ENCODE measurements at regions not wholly inside any gene's neighbourhood (a gene's known extent, or its start where the extent isn't known, plus 50 kb on each side); places are given as distances from the start of the nearest gene placed in this dataset.

DNA sequence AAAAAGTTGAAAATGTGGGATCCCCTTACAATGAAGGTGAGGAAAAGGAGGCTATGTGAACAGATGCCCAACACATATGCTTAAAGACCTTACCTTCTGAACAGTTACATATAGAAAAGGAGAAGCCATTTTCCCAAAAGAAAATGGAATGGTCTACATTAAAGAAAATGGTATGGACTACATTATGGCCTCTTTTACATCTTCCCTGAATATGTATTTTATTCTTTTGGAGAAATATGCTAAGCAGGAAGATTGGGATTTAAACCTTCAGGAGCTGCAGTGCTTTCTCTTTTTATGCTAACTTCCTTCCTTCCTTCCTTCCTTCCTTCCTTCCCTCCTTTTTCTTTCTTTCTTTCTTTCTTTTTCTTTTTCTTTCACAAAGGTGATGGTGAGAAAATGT, 155.4 kb downstream of the SEC23IP start:
- ChIA-PET POLR2A (no interaction called here), CTCF (no interaction called here)
- Histone ChIP-seq H3K4me3 (ENCODE audit: low read depth in 2 of 2, low read length in 2 of 2) (no peak overlapping the region), H3K9me3 (ENCODE audit: control insufficient read depth, insufficient read depth, low read depth, low read length) (no peaks in the 10 kb centered on the region), H3K36me3 (ENCODE audit: control insufficient read depth, insufficient read depth, low read length) (no peaks in the 10 kb centered on the region), H3K27ac (ENCODE audit: low read length) (no peak overlapping the region), H3K4me1 (ENCODE audit: control insufficient read depth, insufficient read depth, low read length) (no peaks in the 10 kb centered on the region), H3K27me3 (ENCODE audit: control insufficient read depth, insufficient read depth, low read length) (no peaks in the 10 kb centered on the region)
- TF ChIP-seq, protein P1, sequence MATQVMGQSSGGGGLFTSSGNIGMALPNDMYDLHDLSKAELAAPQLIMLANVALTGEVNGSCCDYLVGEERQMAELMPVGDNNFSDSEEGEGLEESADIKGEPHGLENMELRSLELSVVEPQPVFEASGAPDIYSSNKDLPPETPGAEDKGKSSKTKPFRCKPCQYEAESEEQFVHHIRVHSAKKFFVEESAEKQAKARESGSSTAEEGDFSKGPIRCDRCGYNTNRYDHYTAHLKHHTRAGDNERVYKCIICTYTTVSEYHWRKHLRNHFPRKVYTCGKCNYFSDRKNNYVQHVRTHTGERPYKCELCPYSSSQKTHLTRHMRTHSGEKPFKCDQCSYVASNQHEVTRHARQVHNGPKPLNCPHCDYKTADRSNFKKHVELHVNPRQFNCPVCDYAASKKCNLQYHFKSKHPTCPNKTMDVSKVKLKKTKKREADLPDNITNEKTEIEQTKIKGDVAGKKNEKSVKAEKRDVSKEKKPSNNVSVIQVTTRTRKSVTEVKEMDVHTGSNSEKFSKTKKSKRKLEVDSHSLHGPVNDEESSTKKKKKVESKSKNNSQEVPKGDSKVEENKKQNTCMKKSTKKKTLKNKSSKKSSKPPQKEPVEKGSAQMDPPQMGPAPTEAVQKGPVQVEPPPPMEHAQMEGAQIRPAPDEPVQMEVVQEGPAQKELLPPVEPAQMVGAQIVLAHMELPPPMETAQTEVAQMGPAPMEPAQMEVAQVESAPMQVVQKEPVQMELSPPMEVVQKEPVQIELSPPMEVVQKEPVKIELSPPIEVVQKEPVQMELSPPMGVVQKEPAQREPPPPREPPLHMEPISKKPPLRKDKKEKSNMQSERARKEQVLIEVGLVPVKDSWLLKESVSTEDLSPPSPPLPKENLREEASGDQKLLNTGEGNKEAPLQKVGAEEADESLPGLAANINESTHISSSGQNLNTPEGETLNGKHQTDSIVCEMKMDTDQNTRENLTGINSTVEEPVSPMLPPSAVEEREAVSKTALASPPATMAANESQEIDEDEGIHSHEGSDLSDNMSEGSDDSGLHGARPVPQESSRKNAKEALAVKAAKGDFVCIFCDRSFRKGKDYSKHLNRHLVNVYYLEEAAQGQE (IDR thresholded peaks at IDR 0.05; ENCODE audit: insufficient read depth in 1 of 2, low read depth in 2 of 2, low read length in 1 of 2): no peak
- TF ChIP-seq SIN3A (IDR thresholded peaks at IDR 0.05; ENCODE audit: borderline replicate concordance, insufficient read depth, low read depth, low read length): no peak
- TF ChIP-seq POLR2AphosphoS5 (IDR thresholded peaks at IDR 0.05; ENCODE audit: low read depth, low read length): no peak
- no peak for TF ChIP-seq TCF7L2 (IDR thresholded peaks at IDR 0.05; ENCODE audit: low read depth, low read length)
- TF ChIP-seq, protein P2, sequence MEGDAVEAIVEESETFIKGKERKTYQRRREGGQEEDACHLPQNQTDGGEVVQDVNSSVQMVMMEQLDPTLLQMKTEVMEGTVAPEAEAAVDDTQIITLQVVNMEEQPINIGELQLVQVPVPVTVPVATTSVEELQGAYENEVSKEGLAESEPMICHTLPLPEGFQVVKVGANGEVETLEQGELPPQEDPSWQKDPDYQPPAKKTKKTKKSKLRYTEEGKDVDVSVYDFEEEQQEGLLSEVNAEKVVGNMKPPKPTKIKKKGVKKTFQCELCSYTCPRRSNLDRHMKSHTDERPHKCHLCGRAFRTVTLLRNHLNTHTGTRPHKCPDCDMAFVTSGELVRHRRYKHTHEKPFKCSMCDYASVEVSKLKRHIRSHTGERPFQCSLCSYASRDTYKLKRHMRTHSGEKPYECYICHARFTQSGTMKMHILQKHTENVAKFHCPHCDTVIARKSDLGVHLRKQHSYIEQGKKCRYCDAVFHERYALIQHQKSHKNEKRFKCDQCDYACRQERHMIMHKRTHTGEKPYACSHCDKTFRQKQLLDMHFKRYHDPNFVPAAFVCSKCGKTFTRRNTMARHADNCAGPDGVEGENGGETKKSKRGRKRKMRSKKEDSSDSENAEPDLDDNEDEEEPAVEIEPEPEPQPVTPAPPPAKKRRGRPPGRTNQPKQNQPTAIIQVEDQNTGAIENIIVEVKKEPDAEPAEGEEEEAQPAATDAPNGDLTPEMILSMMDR (IDR thresholded peaks at IDR 0.05): no peak
- in situ Hi-C loops (cut with HindIII; ENCODE audit: low pct_unique_long_range_greater_than_20kb, low sequenced_read_pairs): no loop called here
- intact Hi-C loops (cut with micrococcal nuclease; ENCODE audit: unreplicated experiment): no loop called here
- ATAC-seq (no peak), DNase-seq (ENCODE audit: low read depth, low spot score) (no peak)
- BruUV-seq (replicated peaks): no TSS peak

DNA sequence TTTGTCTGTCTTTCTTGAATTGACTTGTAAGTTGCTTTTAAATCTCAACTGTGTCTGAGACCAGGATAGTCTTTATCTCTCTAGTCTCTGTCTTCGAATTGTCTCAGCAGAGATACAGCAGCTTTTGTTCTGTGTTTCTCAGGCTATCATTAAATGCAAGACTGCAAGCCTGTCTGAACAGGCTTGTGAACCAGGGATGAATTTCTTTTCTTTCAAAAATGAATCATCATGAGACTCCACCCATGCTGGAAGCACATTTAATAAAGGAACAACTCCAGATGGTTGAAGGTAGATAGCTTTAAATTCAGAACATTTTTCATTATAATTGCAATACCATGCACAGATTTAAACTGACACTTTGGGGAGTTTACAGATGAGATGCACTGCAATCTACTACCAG, 155.9 kb downstream of the SEC23IP start:
- no peaks in the 10 kb centered on the region for H3K4me1 ChIP-seq (ENCODE audit: control insufficient read depth, insufficient read depth, low read length)
- H3K36me3 ChIP-seq (ENCODE audit: control insufficient read depth, insufficient read depth, low read length): no peaks in the 10 kb centered on the region
- H3K9me3 ChIP-seq (ENCODE audit: control insufficient read depth, insufficient read depth, low read depth, low read length): no peaks in the 10 kb centered on the region
- TF ChIP-seq, protein P1 (IDR thresholded peaks at IDR 0.05; ENCODE audit: insufficient read depth in 1 of 2, low read depth in 2 of 2, low read length in 1 of 2): no peak
- TF ChIP-seq TCF7L2 (IDR thresholded peaks at IDR 0.05; ENCODE audit: low read depth, low read length) (no peak), SIN3A (IDR thresholded peaks at IDR 0.05; ENCODE audit: borderline replicate concordance, insufficient read depth, low read depth, low read length) (no peak), POLR2AphosphoS5 (IDR thresholded peaks at IDR 0.05; ENCODE audit: low read depth, low read length) (no peak)
- TF ChIP-seq, protein P2 (IDR thresholded peaks at IDR 0.05): no peak
- in situ Hi-C loops (cut with HindIII; ENCODE audit: low pct_unique_long_range_greater_than_20kb, low sequenced_read_pairs) (no loop called here), intact Hi-C loops (cut with micrococcal nuclease; ENCODE audit: unreplicated experiment) (no loop called here)
- ChIA-PET CTCF (no interaction called here), POLR2A (no interaction called here)
- no peak for DNase-seq (ENCODE audit: low read depth, low spot score)
- no peak overlapping the region for H3K27ac ChIP-seq (ENCODE audit: low read length)
- H3K4me3 ChIP-seq (ENCODE audit: low read depth in 2 of 2, low read length in 2 of 2): no peak overlapping the region
- BruUV-seq (replicated peaks): no TSS peak
- no peak for ATAC-seq
- no peaks in the 10 kb centered on the region for H3K27me3 ChIP-seq (ENCODE audit: control insufficient read depth, insufficient read depth, low read length)
